ENCODE measurements at regions not wholly inside any gene's neighbourhood (a gene's known extent, or its start where the extent isn't known, plus 50 kb on each side); places are given as distances from the start of the nearest gene placed in this dataset.

DNA sequence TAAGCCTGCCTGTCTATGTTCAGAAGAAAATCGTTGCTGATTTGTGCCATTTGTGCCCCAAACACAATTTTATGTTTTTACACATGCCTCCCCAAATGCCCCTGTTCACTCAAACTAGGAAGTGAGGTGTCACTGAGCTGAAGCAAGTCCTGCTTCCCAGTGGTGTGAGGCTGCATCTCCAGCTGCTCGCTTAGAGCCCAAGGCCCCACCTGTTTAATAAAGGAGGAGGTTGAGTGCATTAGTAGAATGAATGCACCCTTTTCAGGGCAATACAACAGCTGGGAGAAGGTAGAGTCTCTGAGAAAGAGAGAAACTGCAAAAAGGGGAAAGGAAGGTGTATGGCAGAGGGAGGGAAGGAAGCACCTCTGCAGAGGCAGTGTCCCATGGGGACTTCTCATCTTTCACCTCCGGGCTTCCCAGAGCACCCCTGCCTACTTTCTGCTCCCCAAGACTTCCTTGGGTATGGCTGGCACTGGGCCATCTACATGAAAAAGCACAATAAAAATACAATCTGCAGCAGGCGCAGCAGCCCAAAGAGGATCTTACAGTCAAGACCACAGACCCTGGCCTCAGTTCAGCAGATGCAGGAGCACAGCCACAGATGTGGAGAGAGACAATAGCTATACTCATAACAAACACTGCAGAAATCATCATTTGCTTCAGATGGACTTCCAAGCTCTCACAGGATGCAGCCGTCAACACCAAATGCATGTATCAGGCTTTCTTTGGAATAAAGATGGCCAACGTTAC is 165.9 kb downstream of the POLR2M start:
- TF ChIP-seq, protein P1, sequence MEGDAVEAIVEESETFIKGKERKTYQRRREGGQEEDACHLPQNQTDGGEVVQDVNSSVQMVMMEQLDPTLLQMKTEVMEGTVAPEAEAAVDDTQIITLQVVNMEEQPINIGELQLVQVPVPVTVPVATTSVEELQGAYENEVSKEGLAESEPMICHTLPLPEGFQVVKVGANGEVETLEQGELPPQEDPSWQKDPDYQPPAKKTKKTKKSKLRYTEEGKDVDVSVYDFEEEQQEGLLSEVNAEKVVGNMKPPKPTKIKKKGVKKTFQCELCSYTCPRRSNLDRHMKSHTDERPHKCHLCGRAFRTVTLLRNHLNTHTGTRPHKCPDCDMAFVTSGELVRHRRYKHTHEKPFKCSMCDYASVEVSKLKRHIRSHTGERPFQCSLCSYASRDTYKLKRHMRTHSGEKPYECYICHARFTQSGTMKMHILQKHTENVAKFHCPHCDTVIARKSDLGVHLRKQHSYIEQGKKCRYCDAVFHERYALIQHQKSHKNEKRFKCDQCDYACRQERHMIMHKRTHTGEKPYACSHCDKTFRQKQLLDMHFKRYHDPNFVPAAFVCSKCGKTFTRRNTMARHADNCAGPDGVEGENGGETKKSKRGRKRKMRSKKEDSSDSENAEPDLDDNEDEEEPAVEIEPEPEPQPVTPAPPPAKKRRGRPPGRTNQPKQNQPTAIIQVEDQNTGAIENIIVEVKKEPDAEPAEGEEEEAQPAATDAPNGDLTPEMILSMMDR (IDR thresholded peaks at IDR 0.05): no peak
- no peak for TF ChIP-seq EP300 (IDR thresholded peaks at IDR 0.05)

Data from tibial nerve (tissue), 4 donors.